Karpas-422 (cell line): ENCODE measurements at regions not wholly inside any gene's neighbourhood (a gene's known extent, or its start where the extent isn't known, plus 50 kb on each side); places are given as distances from the start of the nearest gene placed in this dataset.
"Not testable (repeated sequence)": the region's sequence is repeated elsewhere in the genome, so short reads cannot be mapped to it uniquely, and the experiment has no call there.

Source experiments
- DNase-seq: peaks from one replicate; pipeline ENCODE4 v3.0.0-alpha.2; 2015
- H2AFZ ChIP-seq: fragments of 200-600 bp; sonication (generic); 2 replicates; pipeline ENCODE4 v1.6.1; 2014; ENCODE audit warnings: antibody characterized with exemption, low read length, mixed read lengths
- H3K27ac ChIP-seq: fragments of 200-600 bp; sonication (generic); 2 replicates; pipeline ENCODE4 v1.5.1; 2014; ENCODE audit warnings: mild to moderate bottlenecking, low read length, moderate library complexity
- H3K27me3 ChIP-seq: fragments of 200-600 bp; sonication (generic); 2 replicates; pipeline ENCODE4 v1.6.1; 2014; ENCODE audit warnings: low read length, mixed read lengths
- H3K36me3 ChIP-seq: fragments of 200-600 bp; sonication (generic); 2 replicates; pipeline ENCODE4 v1.6.1; 2014; ENCODE audit warnings: low read length, mixed read lengths; ENCODE audit not compliant: insufficient read depth
- H3K4me1 ChIP-seq: fragments of 200-600 bp; sonication (generic); 2 replicates; pipeline ENCODE4 v1.6.1; 2014; ENCODE audit warnings: mild to moderate bottlenecking, low read length, mixed read lengths
- H3K4me2 ChIP-seq: fragments of 200-600 bp; sonication (generic); 2 replicates; pipeline ENCODE4 v1.6.1; 2014; ENCODE audit warnings: low read length, low read depth, mild to moderate bottlenecking; ENCODE audit not compliant: poor library complexity, severe bottlenecking
- H3K4me3 ChIP-seq: fragments of 200-600 bp; sonication (generic); 2 replicates; pipeline ENCODE4 v1.5.1; 2014; ENCODE audit warnings: mild to moderate bottlenecking, antibody characterized with exemption, low read length, mixed read lengths
- H3K79me2 ChIP-seq: fragments of 200-600 bp; sonication (generic); 2 replicates; pipeline ENCODE4 v1.6.1; 2014; ENCODE audit warnings: mild to moderate bottlenecking, low read length, mixed read lengths
- H3K9ac ChIP-seq: fragments of 200-600 bp; sonication (generic); 2 replicates; pipeline ENCODE4 v1.6.0; 2014; ENCODE audit warnings: low read length
- H3K9me2 ChIP-seq: fragments of 200-600 bp; sonication (generic), shearing (Covaris generic); replicated peaks from 2 replicates; pipeline ENCODE4 v1.6.0; 2014; ENCODE audit warnings: mild to moderate bottlenecking, low read length, moderate library complexity; ENCODE audit not compliant: insufficient read depth
- H3K9me3 ChIP-seq: fragments of 300-700, 200-600 bp; sonication (generic); 2 replicates; pipeline ENCODE4 v1.6.1; 2014; ENCODE audit warnings: low read length, mixed read lengths
- H4K20me1 ChIP-seq: fragments of 200-600 bp; sonication (generic); 2 replicates; pipeline ENCODE4 v1.6.1; 2014; ENCODE audit warnings: mild to moderate bottlenecking, antibody characterized with exemption, low read length, low read depth; ENCODE audit not compliant: insufficient read depth

GRCh38 chr3:5498981-5499380, 311.5 kb downstream of the EDEM1 start:
- no peak for DNase-seq
- no peaks in the 10 kb centered on the region for H3K27me3 ChIP-seq
- no peaks in the 10 kb centered on the region for H3K79me2 ChIP-seq
- H4K20me1 ChIP-seq: no peaks in the 10 kb centered on the region
- peaks cover 95% of the 10 kb centered on the region for H3K4me1 ChIP-seq
- H3K27ac ChIP-seq: peak overlapping the region; percentile 92
- peak overlapping the region; percentile 70 for H3K4me2 ChIP-seq
- no peaks in the 10 kb centered on the region for H3K9me2 ChIP-seq
- no peaks in the 10 kb centered on the region for H3K9me3 ChIP-seq
- peak overlapping the region; percentile 8; the same call in 1 of the 2 replicates for H3K9ac ChIP-seq
- no peaks in the 10 kb centered on the region; the same call in 1 of the 2 replicates for H3K36me3 ChIP-seq
- H3K4me3 ChIP-seq: peak overlapping the region; percentile 14; the same call in 1 of the 2 replicates
- H2AFZ ChIP-seq: no peak overlapping the region

GRCh38 chr3:5499404-5499803, 311.9 kb downstream of the EDEM1 start:
- Histone ChIP-seq H3K4me2 (peak overlapping the region; percentile 70), H2AFZ (no peak overlapping the region)
- peak; percentile 91 for DNase-seq

GRCh38 chr3:5503136-5503535, 315.6 kb downstream of the EDEM1 start:
- no peaks in the 10 kb centered on the region for H3K79me2 ChIP-seq
- H3K27ac ChIP-seq: peak overlapping the region; percentile 77; the same call in 1 of the 2 replicates
- DNase-seq: no peak
- H3K36me3 ChIP-seq: peaks cover 3% of the 10 kb centered on the region; the same call in 1 of the 2 replicates
- no peaks in the 10 kb centered on the region for H3K27me3 ChIP-seq
- H3K9ac ChIP-seq: no peak overlapping the region
- no peaks in the 10 kb centered on the region for H3K9me2 ChIP-seq
- no peaks in the 10 kb centered on the region for H4K20me1 ChIP-seq
- H3K9me3 ChIP-seq: no peaks in the 10 kb centered on the region
- peaks cover 77% of the 10 kb centered on the region for H3K4me1 ChIP-seq
- no peak overlapping the region for H3K4me3 ChIP-seq
- H3K4me2 ChIP-seq: peak overlapping the region; percentile 2
- H2AFZ ChIP-seq: no peak overlapping the region

More at GRCh38 chr3:5499404-5499803, 311.9 kb downstream of the EDEM1 start:
- H4K20me1 ChIP-seq: no peaks in the 10 kb centered on the region
- H3K4me3 ChIP-seq: peak overlapping the region; percentile 51
- H3K9me3 ChIP-seq: no peaks in the 10 kb centered on the region
- H3K9me2 ChIP-seq: no peaks in the 10 kb centered on the region
- H3K27ac ChIP-seq: peak overlapping the region; percentile 92
- H3K36me3 ChIP-seq: no peaks in the 10 kb centered on the region; the same call in 1 of the 2 replicates
- H3K9ac ChIP-seq: peak overlapping the region; percentile 50
- H3K27me3 ChIP-seq: no peaks in the 10 kb centered on the region
- H3K4me1 ChIP-seq: peaks cover 95% of the 10 kb centered on the region
- H3K79me2 ChIP-seq: no peaks in the 10 kb centered on the region

GRCh38 chr3:5504135-5504534, 316.6 kb downstream of the EDEM1 start:
- Histone ChIP-seq H3K4me3 (0 out of 2 replicates have a peak overlapping the region, but pooled peaks have one; percentile 30), H4K20me1 (no peaks in the 10 kb centered on the region), H3K4me2 (peak overlapping the region; percentile 39), H3K27me3 (no peaks in the 10 kb centered on the region; the same call in 1 of the 2 replicates), H3K4me1 (peaks cover 67% of the 10 kb centered on the region), H3K9me2 (no peaks in the 10 kb centered on the region), H3K9me3 (peaks cover 7% of the 10 kb centered on the region), H3K9ac (no peak overlapping the region), H3K27ac (peak overlapping the region; percentile 77), H2AFZ (no peak overlapping the region), H3K79me2 (no peaks in the 10 kb centered on the region), H3K36me3 (peaks cover 7% of the 10 kb centered on the region; the same call in 1 of the 2 replicates)
- no peak for DNase-seq

- H2AFZ ChIP-seq: no peak overlapping the region
- no peaks in the 10 kb centered on the region; the same call in 1 of the 2 replicates for H3K27me3 ChIP-seq
- H3K4me2 ChIP-seq: peak overlapping the region; percentile 39
- peaks cover 7% of the 10 kb centered on the region; the same call in 1 of the 2 replicates for H3K36me3 ChIP-seq
- no peaks in the 10 kb centered on the region for H4K20me1 ChIP-seq
- H3K9me3 ChIP-seq: peaks cover 9% of the 10 kb centered on the region
- H3K4me1 ChIP-seq: peaks cover 57% of the 10 kb centered on the region
- H3K27ac ChIP-seq: peak overlapping the region; percentile 77
- peak overlapping the region; percentile 24; the same call in 1 of the 2 replicates for H3K9ac ChIP-seq
- no peak for DNase-seq
- H3K9me2 ChIP-seq: no peaks in the 10 kb centered on the region
- no peaks in the 10 kb centered on the region for H3K79me2 ChIP-seq
- H3K4me3 ChIP-seq: peak overlapping the region; percentile 30; the same call in 1 of the 2 replicates
Measured at GRCh38 chr3:5505163-5505562, 317.7 kb downstream of the EDEM1 start.

- Histone ChIP-seq H3K79me2 (no peaks in the 10 kb centered on the region), H3K9ac (no peak overlapping the region), H4K20me1 (no peaks in the 10 kb centered on the region), H3K27ac (no peak overlapping the region), H2AFZ (no peak overlapping the region), H3K27me3 (no peaks in the 10 kb centered on the region; the same call in 1 of the 2 replicates), H3K36me3 (peaks cover 7% of the 10 kb centered on the region; the same call in 1 of the 2 replicates), H3K9me2 (no peaks in the 10 kb centered on the region), H3K4me1 (peaks cover 49% of the 10 kb centered on the region), H3K4me2 (no peak overlapping the region), H3K9me3 (peaks cover 9% of the 10 kb centered on the region), H3K4me3 (no peak overlapping the region)
- DNase-seq: no peak
Measured at GRCh38 chr3:5505997-5506396, 318.5 kb downstream of the EDEM1 start.

- H3K36me3 ChIP-seq, H3K79me2 ChIP-seq, DNase-seq, H3K4me3 ChIP-seq, H3K9me3 ChIP-seq, H3K4me2 ChIP-seq, H3K9ac ChIP-seq, H3K27ac ChIP-seq, H2AFZ ChIP-seq, H3K27me3 ChIP-seq, H3K9me2 ChIP-seq, H4K20me1 ChIP-seq: not testable (repeated sequence)
- H3K4me1 ChIP-seq: peaks cover 20% of the 10 kb centered on the region
Measured at GRCh38 chr3:5508860-5509259, 321.4 kb downstream of the EDEM1 start.

GRCh38 chr3:5510300-5510699, 322.8 kb downstream of the EDEM1 start:
- DNase-seq: peak; percentile 28
- H3K9me3 ChIP-seq: peaks cover 9% of the 10 kb centered on the region

More at GRCh38 chr3:5510300-5510699, 322.8 kb downstream of the EDEM1 start:
- no peak overlapping the region for H3K4me3 ChIP-seq
- no peak overlapping the region for H3K9ac ChIP-seq
- no peak overlapping the region for H3K27ac ChIP-seq
- H3K4me2 ChIP-seq: no peak overlapping the region
- H4K20me1 ChIP-seq: no peaks in the 10 kb centered on the region
- H2AFZ ChIP-seq: no peak overlapping the region
- H3K9me2 ChIP-seq: no peaks in the 10 kb centered on the region
- H3K79me2 ChIP-seq: no peaks in the 10 kb centered on the region
- H3K4me1 ChIP-seq: peaks cover 6% of the 10 kb centered on the region
- peaks cover 7% of the 10 kb centered on the region; the same call in 1 of the 2 replicates for H3K36me3 ChIP-seq
- H3K27me3 ChIP-seq: no peaks in the 10 kb centered on the region; the same call in 1 of the 2 replicates
